ENCODE measurements at regions not wholly inside any gene's neighbourhood (a gene's known extent, or its start where the extent isn't known, plus 50 kb on each side); places are given as distances from the start of the nearest gene placed in this dataset.

- no peaks in the 10 kb centered on the region for H3K4me1 ChIP-seq (ENCODE audit: insufficient read depth, low read length)
- FAIRE-seq (no peak), DNase-seq (ENCODE audit: low read depth) (no peak)
- no peak overlapping the region for H3K9ac ChIP-seq (ENCODE audit: low read length)
- TF ChIP-seq EZH2 (IDR thresholded peaks at IDR 0.05; ENCODE audit: insufficient read depth, low read length), result no peak
- TF ChIP-seq, protein P1, sequence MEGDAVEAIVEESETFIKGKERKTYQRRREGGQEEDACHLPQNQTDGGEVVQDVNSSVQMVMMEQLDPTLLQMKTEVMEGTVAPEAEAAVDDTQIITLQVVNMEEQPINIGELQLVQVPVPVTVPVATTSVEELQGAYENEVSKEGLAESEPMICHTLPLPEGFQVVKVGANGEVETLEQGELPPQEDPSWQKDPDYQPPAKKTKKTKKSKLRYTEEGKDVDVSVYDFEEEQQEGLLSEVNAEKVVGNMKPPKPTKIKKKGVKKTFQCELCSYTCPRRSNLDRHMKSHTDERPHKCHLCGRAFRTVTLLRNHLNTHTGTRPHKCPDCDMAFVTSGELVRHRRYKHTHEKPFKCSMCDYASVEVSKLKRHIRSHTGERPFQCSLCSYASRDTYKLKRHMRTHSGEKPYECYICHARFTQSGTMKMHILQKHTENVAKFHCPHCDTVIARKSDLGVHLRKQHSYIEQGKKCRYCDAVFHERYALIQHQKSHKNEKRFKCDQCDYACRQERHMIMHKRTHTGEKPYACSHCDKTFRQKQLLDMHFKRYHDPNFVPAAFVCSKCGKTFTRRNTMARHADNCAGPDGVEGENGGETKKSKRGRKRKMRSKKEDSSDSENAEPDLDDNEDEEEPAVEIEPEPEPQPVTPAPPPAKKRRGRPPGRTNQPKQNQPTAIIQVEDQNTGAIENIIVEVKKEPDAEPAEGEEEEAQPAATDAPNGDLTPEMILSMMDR (IDR thresholded peaks at IDR 0.05; ENCODE audit: insufficient read depth, low read depth, low read length), result no peak
- no peaks in the 10 kb centered on the region for H3K79me2 ChIP-seq (ENCODE audit: insufficient read depth, low read length)
- Mint-ChIP-seq H3K36me3 (ENCODE audit: low read depth, unreplicated experiment) (no peaks in the 10 kb centered on the region), H3K4me1 (ENCODE audit: low read depth, unreplicated experiment) (peaks cover 3% of the 10 kb centered on the region), H3K4me3 (ENCODE audit: unreplicated experiment) (no peak overlapping the region), H3K27ac (ENCODE audit: unreplicated experiment) (no peak overlapping the region), H3K27me3 (ENCODE audit: low read depth, unreplicated experiment) (peaks cover 2% of the 10 kb centered on the region), H3K9me3 (ENCODE audit: unreplicated experiment) (peaks cover 5% of the 10 kb centered on the region)
- H3K4me2 ChIP-seq (ENCODE audit: low read length), result no peak overlapping the region
- no peaks in the 10 kb centered on the region for H3K36me3 ChIP-seq (ENCODE audit: insufficient read depth, low read length)
- H4K20me1 ChIP-seq (ENCODE audit: insufficient read depth, low read length), result no peaks in the 10 kb centered on the region
- H3K27me3 ChIP-seq (ENCODE audit: insufficient read depth, low read length), result no peaks in the 10 kb centered on the region
- no peak overlapping the region for H2AFZ ChIP-seq (ENCODE audit: low read depth, low read length)
- H3K4me3 ChIP-seq (ENCODE audit: insufficient read depth, low read depth, low read length), result no peak overlapping the region
- H3K9me3 ChIP-seq (ENCODE audit: insufficient read depth, low read depth, low read length), result no peaks in the 10 kb centered on the region
- H3K27ac ChIP-seq (ENCODE audit: low read depth, low read length), result no peak overlapping the region
Measured at GRCh38 chr12:93039930-93040329, 110.8 kb upstream of the EEA1 start.

DNA sequence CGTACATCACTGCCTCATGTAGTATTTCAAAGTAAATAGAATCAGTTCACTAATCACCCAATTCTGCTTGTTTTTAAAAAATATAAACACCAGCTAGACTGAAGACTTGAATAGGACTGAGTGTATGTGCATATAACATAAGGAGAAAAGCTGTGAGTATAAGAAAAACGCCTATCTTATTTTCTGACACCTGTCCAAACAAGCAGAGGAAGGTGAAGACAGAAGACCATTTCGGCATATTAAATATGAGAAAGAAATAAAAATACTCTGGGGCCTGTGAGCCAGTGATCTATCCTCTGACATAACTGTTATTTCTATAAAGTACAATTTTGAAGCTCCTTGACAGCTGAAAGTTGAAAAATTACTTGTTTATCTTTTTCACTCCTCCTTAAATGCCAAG lies 111.3 kb upstream of the EEA1 start:
- no peak overlapping the region for H3K4me2 ChIP-seq (ENCODE audit: low read length)
- H3K4me3 Mint-ChIP-seq (ENCODE audit: unreplicated experiment), result no peak overlapping the region
- H3K4me1 Mint-ChIP-seq (ENCODE audit: low read depth, unreplicated experiment), result peaks cover 3% of the 10 kb centered on the region
- no peaks in the 10 kb centered on the region for H4K20me1 ChIP-seq (ENCODE audit: insufficient read depth, low read length)
- no peak overlapping the region for H3K27ac ChIP-seq (ENCODE audit: low read depth, low read length)
- no peaks in the 10 kb centered on the region for H3K9me3 ChIP-seq (ENCODE audit: insufficient read depth, low read depth, low read length)
- no peak overlapping the region for H3K27ac Mint-ChIP-seq (ENCODE audit: unreplicated experiment)
- TF ChIP-seq, protein P1 (IDR thresholded peaks at IDR 0.05; ENCODE audit: insufficient read depth, low read depth, low read length), result no peak
- no peak for TF ChIP-seq EZH2 (IDR thresholded peaks at IDR 0.05; ENCODE audit: insufficient read depth, low read length)
- FAIRE-seq (no peak), DNase-seq (ENCODE audit: low read depth) (no peak)
- no peaks in the 10 kb centered on the region for H3K36me3 ChIP-seq (ENCODE audit: insufficient read depth, low read length)
- H3K9me3 Mint-ChIP-seq (ENCODE audit: unreplicated experiment), result peaks cover 5% of the 10 kb centered on the region
- no peaks in the 10 kb centered on the region for H3K27me3 ChIP-seq (ENCODE audit: insufficient read depth, low read length)
- H3K79me2 ChIP-seq (ENCODE audit: insufficient read depth, low read length), result no peaks in the 10 kb centered on the region
- no peaks in the 10 kb centered on the region for H3K27me3 Mint-ChIP-seq (ENCODE audit: low read depth, unreplicated experiment)
- no peaks in the 10 kb centered on the region for H3K4me1 ChIP-seq (ENCODE audit: insufficient read depth, low read length)
- no peak overlapping the region for H3K4me3 ChIP-seq (ENCODE audit: insufficient read depth, low read depth, low read length)
- no peak overlapping the region for H3K9ac ChIP-seq (ENCODE audit: low read length)
- H3K36me3 Mint-ChIP-seq (ENCODE audit: low read depth, unreplicated experiment), result no peaks in the 10 kb centered on the region
- no peak overlapping the region for H2AFZ ChIP-seq (ENCODE audit: low read depth, low read length)

GRCh38 chr12:93041416-93041815 lies 112.3 kb upstream of the EEA1 start:
- H3K4me1 Mint-ChIP-seq (ENCODE audit: low read depth, unreplicated experiment), result peaks cover 3% of the 10 kb centered on the region
- Histone ChIP-seq H3K4me2 (ENCODE audit: low read length) (no peak overlapping the region), H3K27me3 (ENCODE audit: insufficient read depth, low read length) (no peaks in the 10 kb centered on the region), H3K36me3 (ENCODE audit: insufficient read depth, low read length) (no peaks in the 10 kb centered on the region), H3K9ac (ENCODE audit: low read length) (no peak overlapping the region), H4K20me1 (ENCODE audit: insufficient read depth, low read length) (no peaks in the 10 kb centered on the region), H2AFZ (ENCODE audit: low read depth, low read length) (no peak overlapping the region), H3K79me2 (ENCODE audit: insufficient read depth, low read length) (no peaks in the 10 kb centered on the region), H3K27ac (ENCODE audit: low read depth, low read length) (no peak overlapping the region), H3K9me3 (ENCODE audit: insufficient read depth, low read depth, low read length) (no peaks in the 10 kb centered on the region), H3K4me1 (ENCODE audit: insufficient read depth, low read length) (no peaks in the 10 kb centered on the region), H3K4me3 (ENCODE audit: insufficient read depth, low read depth, low read length) (no peak overlapping the region)
- DNase-seq (ENCODE audit: low read depth) (no peak), FAIRE-seq (no peak)
- H3K27ac Mint-ChIP-seq (ENCODE audit: unreplicated experiment), result no peak overlapping the region
- TF ChIP-seq, protein P1 (IDR thresholded peaks at IDR 0.05; ENCODE audit: insufficient read depth, low read depth, low read length), result no peak
- TF ChIP-seq EZH2 (IDR thresholded peaks at IDR 0.05; ENCODE audit: insufficient read depth, low read length), result no peak
- no peak overlapping the region for H3K4me3 Mint-ChIP-seq (ENCODE audit: unreplicated experiment)
- H3K27me3 Mint-ChIP-seq (ENCODE audit: low read depth, unreplicated experiment), result no peaks in the 10 kb centered on the region
- H3K36me3 Mint-ChIP-seq (ENCODE audit: low read depth, unreplicated experiment), result no peaks in the 10 kb centered on the region
- peaks cover 5% of the 10 kb centered on the region for H3K9me3 Mint-ChIP-seq (ENCODE audit: unreplicated experiment)

Data from astrocyte (in vitro differentiated cells and primary cell).